Subcutaneous abdominal adipose tissue (tissue), 5 donors: ENCODE measurements at regions not wholly inside any gene's neighbourhood (a gene's known extent, or its start where the extent isn't known, plus 50 kb on each side); places are given as distances from the start of the nearest gene placed in this dataset.

Experiments
- H3K27ac ChIP-seq: one replicate; pipeline ENCODE4 v1.7.0; 2013; ENCODE audit warnings: low read depth, mild to moderate bottlenecking, inconsistent platforms, low read length, moderate library complexity
- H3K27me3 ChIP-seq, 5 donors: one replicate each; pipeline ENCODE4 v1.7.0; 2013; ENCODE audit warnings: low read length in 5 of 5, inconsistent platforms in 1 of 5; ENCODE audit not compliant: control insufficient read depth in 5 of 5, insufficient read depth in 4 of 5
- H3K36me3 ChIP-seq, 5 donors: one replicate each; pipeline ENCODE4 v1.7.0; 2013; ENCODE audit warnings: low read length in 5 of 5; ENCODE audit not compliant: control insufficient read depth in 5 of 5, insufficient read depth in 5 of 5
- H3K4me1 ChIP-seq, 5 donors: one replicate each; pipeline ENCODE4 v1.7.0; 2013; ENCODE audit warnings: low read length in 5 of 5, mild to moderate bottlenecking in 3 of 5, moderate library complexity in 1 of 5; ENCODE audit not compliant: control insufficient read depth in 5 of 5, insufficient read depth in 5 of 5
- H3K4me3 ChIP-seq, 5 donors: one replicate each; pipeline ENCODE4 v1.7.0; 2013; ENCODE audit warnings: low read length in 5 of 5, low read depth in 1 of 5
- H3K9ac ChIP-seq, 5 donors: one replicate each; pipeline ENCODE4 v1.7.0; 2013; ENCODE audit warnings: low read length in 5 of 5, mild to moderate bottlenecking in 4 of 5, moderate library complexity in 3 of 5
- H3K9me3 ChIP-seq, 5 donors: one replicate each; pipeline ENCODE4 v1.7.0; 2013; ENCODE audit warnings: low read length in 5 of 5; ENCODE audit not compliant: control insufficient read depth in 5 of 5
- donor health status: healthy.
- donor health status: healthy.
- donor health status: healthy.
- donor health status: healthy.
- donor health status: healthy.

GRCh38 chr2:59083075-59083828, 842.1 kb upstream of the FANCL start:
- Histone ChIP-seq H3K4me3 (no peak overlapping the region), H3K27me3 (no peaks in the 10 kb centered on the region), H3K27ac (no peak overlapping the region), H3K36me3 (no peaks in the 10 kb centered on the region), H3K4me1 (no peaks in the 10 kb centered on the region), H3K9me3 (no peaks in the 10 kb centered on the region), H3K9ac (no peak overlapping the region)

- H3K9me3 ChIP-seq, result no peaks in the 10 kb centered on the region
- H3K27me3 ChIP-seq, result no peaks in the 10 kb centered on the region
- H3K36me3 ChIP-seq, result no peaks in the 10 kb centered on the region
- H3K4me3 ChIP-seq, result no peak overlapping the region
- H3K27ac ChIP-seq, result no peak overlapping the region
- H3K4me1 ChIP-seq, result no peaks in the 10 kb centered on the region
- H3K9ac ChIP-seq, result no peak overlapping the region
Observed at GRCh38 chr2:59082657-59083056, 841.5 kb upstream of the FANCL start.

DNA sequence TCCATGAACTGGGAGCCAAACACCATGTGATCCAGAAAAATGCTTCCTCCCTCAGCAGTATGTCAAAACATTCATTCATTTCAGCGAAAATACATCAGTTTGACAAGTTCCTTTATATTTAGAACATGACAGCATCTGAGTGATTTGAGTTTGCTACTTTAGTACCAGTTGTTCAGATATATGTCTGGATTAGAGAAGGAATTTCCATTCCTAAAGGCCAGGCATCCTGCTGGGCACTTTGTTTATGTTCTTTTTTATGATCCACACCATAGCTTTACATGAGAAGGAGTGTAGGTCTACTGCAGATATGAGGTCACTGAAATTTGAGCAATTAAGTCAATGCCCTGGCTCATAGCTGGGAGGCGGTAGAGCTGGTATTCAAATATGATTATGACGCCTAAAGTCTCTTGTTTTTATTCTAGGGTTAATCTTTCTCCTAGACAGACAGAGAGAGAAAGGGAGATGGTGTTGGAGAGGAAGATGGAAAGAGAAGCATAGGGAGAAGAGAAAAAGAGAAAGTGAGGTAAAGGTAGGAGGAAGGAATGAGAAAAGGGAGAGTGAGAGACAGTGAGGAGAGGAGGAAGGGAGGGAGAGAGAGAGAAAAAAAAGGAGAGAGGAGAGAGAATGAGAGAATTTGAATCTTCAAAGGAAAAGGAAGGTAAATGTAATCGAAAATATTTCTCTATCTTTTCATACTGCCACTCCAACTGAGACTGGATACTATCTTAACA, 839.5 kb upstream of the FANCL start:
- H3K4me3 ChIP-seq, result no peak overlapping the region
- no peak overlapping the region for H3K9ac ChIP-seq

DNA sequence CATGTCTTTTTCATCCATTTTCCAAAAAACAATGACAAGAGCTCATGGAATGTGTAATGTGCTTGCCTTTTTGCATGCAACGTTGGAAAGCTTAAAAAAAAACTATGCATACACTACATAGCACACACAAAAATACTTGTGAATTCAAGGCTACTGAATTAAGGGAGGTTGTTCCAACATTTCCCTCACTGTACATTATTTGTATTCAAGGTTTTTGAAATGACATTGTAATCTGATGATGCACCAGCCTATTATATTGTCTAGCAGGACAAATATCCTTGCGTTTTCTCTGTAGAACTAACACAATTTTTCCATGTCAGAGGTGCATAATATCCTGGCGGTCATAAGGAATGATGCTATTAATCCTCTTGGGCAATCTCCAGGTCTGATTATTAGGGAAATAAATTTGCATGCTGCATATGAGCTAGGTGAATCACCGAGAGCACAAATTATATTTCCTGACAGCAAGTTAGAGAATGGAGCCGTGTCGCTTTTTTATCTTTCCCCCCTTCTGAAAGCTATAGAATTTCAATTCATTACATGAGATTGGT, 836.9 kb upstream of the FANCL start:
- H3K27ac ChIP-seq, result no peak overlapping the region

More for the DNA sequence above, 839.5 kb upstream of the FANCL start:
- no peaks in the 10 kb centered on the region for H3K36me3 ChIP-seq
- H3K9me3 ChIP-seq, result no peaks in the 10 kb centered on the region
- no peaks in the 10 kb centered on the region for H3K4me1 ChIP-seq
- no peaks in the 10 kb centered on the region for H3K27me3 ChIP-seq
- H3K27ac ChIP-seq, result no peak overlapping the region

DNA sequence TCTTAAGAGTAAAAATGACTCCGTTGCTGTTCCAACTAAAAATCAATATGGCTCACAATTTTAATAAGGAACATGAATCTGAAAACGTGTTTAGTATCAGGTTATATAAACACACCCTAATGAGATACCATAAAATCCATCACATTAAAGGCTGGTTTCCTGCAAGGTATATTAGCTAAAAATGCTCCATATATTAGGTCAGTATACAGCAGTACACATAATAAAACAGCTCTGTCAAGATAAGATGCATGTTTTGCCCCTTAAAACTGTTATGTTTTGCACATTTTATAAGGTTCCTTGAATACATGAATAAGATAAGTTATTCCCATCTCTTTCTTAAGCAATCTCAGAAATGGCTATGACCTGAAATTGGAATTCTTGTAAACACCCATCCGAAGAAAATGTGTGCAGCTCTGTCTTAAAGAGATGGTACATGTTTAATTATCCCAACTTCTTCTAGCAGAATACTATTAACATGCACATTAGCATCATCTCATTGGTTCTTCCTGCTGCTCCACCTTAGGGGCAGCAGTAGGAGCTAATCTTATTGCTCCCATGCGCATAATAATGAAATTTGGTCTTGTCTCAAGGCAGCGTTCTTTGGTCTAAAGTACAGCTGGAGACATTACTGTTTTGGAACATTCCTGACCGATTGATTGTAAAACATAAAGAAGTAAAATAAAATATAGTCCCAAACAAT, 836.1 kb upstream of the FANCL start:
- H3K4me3 ChIP-seq, result no peak overlapping the region

More for the DNA sequence above, 836.9 kb upstream of the FANCL start:
- no peaks in the 10 kb centered on the region for H3K36me3 ChIP-seq
- H3K4me1 ChIP-seq, result no peaks in the 10 kb centered on the region
- H3K4me3 ChIP-seq, result no peak overlapping the region
- no peak overlapping the region for H3K9ac ChIP-seq
- no peaks in the 10 kb centered on the region for H3K27me3 ChIP-seq
- no peaks in the 10 kb centered on the region for H3K9me3 ChIP-seq

GRCh38 chr2:59076079-59076619, 835.0 kb upstream of the FANCL start:
- Histone ChIP-seq H3K27me3 (no peaks in the 10 kb centered on the region), H3K4me3 (no peak overlapping the region), H3K27ac (no peak overlapping the region)

More for the DNA sequence above, 836.1 kb upstream of the FANCL start:
- H3K27me3 ChIP-seq, result no peaks in the 10 kb centered on the region
- no peaks in the 10 kb centered on the region for H3K4me1 ChIP-seq
- H3K27ac ChIP-seq, result no peak overlapping the region
- H3K36me3 ChIP-seq, result no peaks in the 10 kb centered on the region
- no peak overlapping the region for H3K9ac ChIP-seq
- no peaks in the 10 kb centered on the region for H3K9me3 ChIP-seq

DNA sequence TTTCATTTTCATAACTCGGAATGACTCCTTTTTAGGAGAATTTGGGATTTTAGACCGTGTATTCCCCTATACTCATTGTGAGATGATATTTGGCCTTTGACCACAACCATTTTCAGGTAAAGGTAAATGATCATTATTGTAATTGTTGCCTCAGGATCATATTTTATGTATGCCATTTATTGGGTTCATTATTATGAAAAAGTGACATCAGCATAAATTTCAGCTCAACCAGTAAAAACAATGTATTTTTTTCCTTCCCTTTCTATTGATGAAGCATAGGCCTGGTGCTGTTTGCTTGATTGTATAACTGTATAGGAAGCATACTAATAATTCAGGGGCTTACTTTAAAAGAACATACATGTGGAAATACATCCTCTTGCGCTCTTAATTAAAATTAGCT, 832.9 kb upstream of the FANCL start:
- H3K4me1 ChIP-seq, result no peaks in the 10 kb centered on the region
- H3K9ac ChIP-seq, result no peak overlapping the region
- H3K9me3 ChIP-seq, result peaks cover 0 to 2% (median 0%) of the 10 kb centered on the region in 5 donors
- H3K4me3 ChIP-seq, result no peak overlapping the region
- H3K27me3 ChIP-seq, result no peaks in the 10 kb centered on the region
- no peaks in the 10 kb centered on the region for H3K36me3 ChIP-seq
- no peak overlapping the region for H3K27ac ChIP-seq

More at GRCh38 chr2:59076079-59076619, 835.0 kb upstream of the FANCL start:
- Histone ChIP-seq H3K4me1 (no peaks in the 10 kb centered on the region), H3K9me3 (no peaks in the 10 kb centered on the region), H3K36me3 (no peaks in the 10 kb centered on the region), H3K9ac (no peak overlapping the region)

DNA sequence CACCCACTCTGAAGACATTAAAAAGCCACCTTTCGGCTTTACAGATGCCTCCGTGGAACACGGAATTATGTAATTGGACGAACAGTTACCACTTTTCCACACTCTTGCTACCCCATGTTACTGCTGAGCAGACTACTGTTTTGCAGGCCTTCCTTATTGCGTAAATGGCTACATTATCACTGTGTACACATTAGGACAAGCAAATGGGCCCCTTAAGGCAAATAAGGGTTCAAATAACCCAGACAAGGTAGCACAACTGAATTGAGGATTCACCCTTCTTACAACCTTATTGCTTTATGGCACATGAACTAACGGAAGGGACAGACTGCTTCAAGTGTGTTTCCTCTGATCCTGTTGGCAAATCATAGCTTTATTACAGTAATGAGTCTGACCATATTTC, 832.2 kb upstream of the FANCL start:
- no peaks in the 10 kb centered on the region for H3K27me3 ChIP-seq
- peaks cover 0 to 2% (median 0%) of the 10 kb centered on the region in 5 donors for H3K9me3 ChIP-seq
- H3K4me3 ChIP-seq, result no peak overlapping the region
- no peak overlapping the region for H3K27ac ChIP-seq
- H3K4me1 ChIP-seq, result no peaks in the 10 kb centered on the region
- no peaks in the 10 kb centered on the region for H3K36me3 ChIP-seq
- H3K9ac ChIP-seq, result no peak overlapping the region

- H3K9ac ChIP-seq, result no peak overlapping the region
- no peak overlapping the region for H3K4me3 ChIP-seq
- no peaks in the 10 kb centered on the region for H3K36me3 ChIP-seq
- no peaks in the 10 kb centered on the region for H3K27me3 ChIP-seq
- H3K4me1 ChIP-seq, result peaks cover 0 to 2% (median 0%) of the 10 kb centered on the region in 5 donors
- peaks cover 0 to 2% (median 0%) of the 10 kb centered on the region in 5 donors for H3K9me3 ChIP-seq
- no peak overlapping the region for H3K27ac ChIP-seq
Observed at GRCh38 chr2:59068255-59068654, 827.1 kb upstream of the FANCL start.
